Limb (tissue), 2 donors: ENCODE measurements at regions not wholly inside any gene's neighbourhood (a gene's known extent, or its start where the extent isn't known, plus 50 kb on each side); places are given as distances from the start of the nearest gene placed in this dataset.
"Not testable (repeated sequence)": the region's sequence is repeated elsewhere in the genome, so short reads cannot be mapped to it uniquely, and the experiment has no call there.

Source experiments
- DNase-seq, 2 donors: peaks; one replicate each; pipeline ENCODE4 v3.0.0-alpha.2; 2016; ENCODE audit errors: extremely low spot score in 2 of 2

GRCh38 chr3:137296116-137296515 lies 338.3 kb downstream of the IL20RB start:
- DNase-seq, result no peak

GRCh38 chr3:137297770-137298169 lies 340.0 kb downstream of the IL20RB start:
- no peak for DNase-seq

- DNase-seq, result no peak
These were observed 342.9 kb downstream of the IL20RB start for GRCh38 chr3:137300703-137301102.

GRCh38 chr3:137304313-137305056 lies 346.7 kb downstream of the IL20RB start:
- no peak for DNase-seq

- no peak for DNase-seq
These were observed 366.3 kb downstream of the IL20RB start for GRCh38 chr3:137324114-137324513.

- no peak for DNase-seq
These were observed 367.4 kb downstream of the IL20RB start for GRCh38 chr3:137325170-137325569.

- DNase-seq, result no peak
These were observed 368.2 kb downstream of the IL20RB start for GRCh38 chr3:137325934-137326333.

- no peak for DNase-seq
These were observed 371.8 kb downstream of the IL20RB start for GRCh38 chr3:137329594-137329993.

GRCh38 chr3:137330246-137330645 lies 372.5 kb downstream of the IL20RB start:
- no peak for DNase-seq

GRCh38 chr3:137332297-137332696 lies 374.5 kb downstream of the IL20RB start:
- DNase-seq, result no peak

GRCh38 chr3:137335478-137335877 lies 377.7 kb downstream of the IL20RB start:
- no peak for DNase-seq

GRCh38 chr3:137338400-137338799 lies 380.6 kb downstream of the IL20RB start:
- DNase-seq, result not testable (repeated sequence)

- no peak for DNase-seq
These were observed 385.5 kb downstream of the IL20RB start for GRCh38 chr3:137343283-137343682.

- DNase-seq, result no peak
These were observed 389.3 kb downstream of the IL20RB start for GRCh38 chr3:137347132-137347531.

GRCh38 chr3:137347817-137348368 lies 390.1 kb downstream of the IL20RB start:
- DNase-seq, result no peak

- no peak for DNase-seq
These were observed 391.2 kb downstream of the IL20RB start for GRCh38 chr3:137348936-137349335.

GRCh38 chr3:137349557-137350348 lies 392.0 kb downstream of the IL20RB start:
- DNase-seq, result no peak

- no peak for DNase-seq
These were observed 402.9 kb downstream of the IL20RB start for GRCh38 chr3:137360531-137361201.

GRCh38 chr3:137382005-137382594 lies 382.0 kb upstream of the SOX14 start:
- DNase-seq, result no peak

- DNase-seq, result no peak
These were observed 378.2 kb upstream of the SOX14 start for GRCh38 chr3:137385922-137386321.

- DNase-seq, result no peak
These were observed 354.5 kb upstream of the SOX14 start for GRCh38 chr3:137409584-137409983.

GRCh38 chr3:137410028-137410427 lies 354.1 kb upstream of the SOX14 start:
- no peak for DNase-seq
